Hypothalamus (tissue), 51 donors: ENCODE measurements at regions not wholly inside any gene's neighbourhood (a gene's known extent, or its start where the extent isn't known, plus 50 kb on each side); places are given as distances from the start of the nearest gene placed in this dataset.

Experiments used
- DNase-seq, 51 donors: peaks; one replicate each; lab custom pipeline; 2025; lab: John Stamatoyannopoulos, UW

DNA sequence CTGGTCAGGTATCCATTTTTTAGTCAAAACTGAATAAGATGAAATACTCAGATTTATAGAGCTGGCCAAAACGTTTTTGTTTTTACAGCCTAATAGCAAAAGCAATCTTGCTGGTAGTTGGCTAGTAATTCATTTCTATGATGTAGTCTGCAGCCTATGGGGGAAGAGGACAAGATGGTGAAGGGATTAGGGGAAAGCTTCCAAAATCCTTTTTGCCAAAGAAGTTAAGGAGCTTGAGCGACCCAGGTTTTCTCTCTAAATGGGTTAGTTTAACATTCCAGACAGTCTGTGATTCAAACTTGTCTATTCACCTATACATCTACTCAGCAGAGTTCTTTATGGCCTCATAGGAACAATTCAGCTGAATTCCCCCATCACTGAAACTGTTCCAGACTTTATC is 89.8 kb upstream of the SPRY1 start:
- DNase-seq, result no peak

GRCh38 chr4:123308667-123309066 is 87.9 kb upstream of the SPRY1 start:
- no peak for DNase-seq

GRCh38 chr4:123312116-123312515 is 84.5 kb upstream of the SPRY1 start:
- no peak for DNase-seq

GRCh38 chr4:123312951-123313592 is 83.5 kb upstream of the SPRY1 start:
- DNase-seq, result no peak

GRCh38 chr4:123315617-123316016 is 81.0 kb upstream of the SPRY1 start:
- no peak for DNase-seq

GRCh38 chr4:123317211-123317610 is 79.4 kb upstream of the SPRY1 start:
- no peak for DNase-seq

DNA sequence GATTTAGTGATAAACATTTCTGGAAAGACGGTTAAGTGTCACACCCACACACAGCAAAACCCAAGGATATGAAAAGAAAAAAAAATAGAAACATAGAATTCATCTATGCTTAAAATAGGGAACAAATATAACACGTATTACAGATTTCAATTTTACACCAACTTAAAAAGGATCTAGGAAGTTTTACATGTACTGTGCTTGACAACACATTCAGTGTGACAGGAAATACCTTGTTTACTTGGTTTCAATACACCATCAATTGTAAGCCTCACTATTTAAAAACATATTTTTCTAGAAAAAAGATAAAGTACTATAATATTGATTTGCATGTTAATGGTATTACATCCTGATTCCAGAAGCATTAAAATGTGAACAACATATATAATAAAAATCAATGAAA is 77.0 kb upstream of the SPRY1 start:
- DNase-seq, result no peak

- no peak for DNase-seq
These were observed 72.6 kb upstream of the SPRY1 start for GRCh38 chr4:123323998-123324397.

DNA sequence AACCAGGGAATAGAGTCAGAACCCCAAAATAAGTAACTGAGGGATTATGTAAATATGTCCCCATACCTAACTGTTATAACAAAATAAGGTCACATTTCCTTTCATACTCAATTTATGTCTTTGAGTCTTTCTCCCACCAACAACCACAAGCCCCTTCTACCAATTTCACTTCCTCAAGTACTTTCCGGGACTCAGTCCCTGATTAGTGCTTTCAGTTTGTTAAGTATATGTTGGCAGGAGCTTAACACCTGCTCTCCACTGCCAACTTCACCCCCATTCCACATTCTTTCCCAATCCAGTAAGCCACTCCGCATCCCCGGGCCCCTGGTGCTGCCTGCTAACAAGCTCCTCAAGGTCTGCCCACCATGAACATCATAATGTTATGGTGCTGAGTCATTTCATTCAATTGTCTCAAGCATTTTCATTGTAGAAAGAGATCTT is 71.3 kb upstream of the SPRY1 start:
- no peak for DNase-seq

- no peak for DNase-seq
These were observed 69.2 kb upstream of the SPRY1 start for GRCh38 chr4:123327346-123327745.

GRCh38 chr4:123327846-123328429 is 68.7 kb upstream of the SPRY1 start:
- no peak for DNase-seq

GRCh38 chr4:123338715-123339114 is 57.9 kb upstream of the SPRY1 start:
- DNase-seq, result no peak

- no peak for DNase-seq
These were observed 56.9 kb upstream of the SPRY1 start for GRCh38 chr4:123339507-123340380.

DNA sequence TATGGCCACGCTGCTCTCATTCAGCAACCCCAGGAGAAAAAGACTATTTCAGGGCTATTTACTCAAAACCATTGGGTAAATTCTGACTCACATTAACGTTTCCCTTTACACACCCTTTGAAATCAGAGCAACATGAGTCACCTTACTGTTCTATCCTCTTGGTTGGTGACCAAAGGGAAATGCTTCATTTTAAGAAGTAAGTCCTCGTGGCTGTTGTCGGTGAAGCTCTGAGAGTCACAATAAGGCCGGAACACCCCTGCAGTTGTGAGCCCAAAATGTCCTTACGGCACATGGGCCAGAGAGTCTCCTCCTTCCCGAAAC is 56.3 kb upstream of the SPRY1 start:
- DNase-seq, result no peak

- DNase-seq, result no peak
These were observed 54.1 kb upstream of the SPRY1 start for GRCh38 chr4:123342498-123342897.

DNA sequence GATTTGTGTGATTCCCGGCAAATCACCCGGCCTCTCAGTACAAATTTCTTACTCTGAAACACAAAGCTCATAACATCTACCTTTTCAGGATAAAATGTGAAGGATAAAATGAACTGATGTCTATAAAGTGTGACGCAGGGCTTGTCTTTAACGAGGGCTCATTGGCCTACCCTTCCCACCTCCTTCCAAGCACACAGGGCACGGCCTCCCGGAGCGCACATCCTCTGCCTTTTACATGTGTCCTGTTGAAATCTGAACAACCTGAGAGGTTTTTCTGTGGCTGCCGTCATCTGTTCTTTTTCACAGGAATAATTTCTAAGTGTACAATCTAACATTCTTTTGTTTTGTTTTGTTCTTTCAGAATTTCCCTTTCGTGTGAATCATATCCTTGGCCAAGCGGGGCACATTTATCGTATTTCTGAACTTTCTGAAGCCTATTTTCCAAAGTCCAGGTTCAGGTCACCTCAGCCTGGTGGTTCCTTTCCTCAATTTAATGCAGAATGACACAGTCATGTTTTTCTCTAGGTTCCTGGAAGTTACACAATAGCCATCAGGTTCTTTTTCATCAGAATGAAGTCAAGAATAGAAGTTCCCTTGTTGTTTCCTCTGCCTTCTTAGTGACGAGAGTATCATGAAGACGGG is 53.1 kb upstream of the SPRY1 start:
- no peak for DNase-seq

DNA sequence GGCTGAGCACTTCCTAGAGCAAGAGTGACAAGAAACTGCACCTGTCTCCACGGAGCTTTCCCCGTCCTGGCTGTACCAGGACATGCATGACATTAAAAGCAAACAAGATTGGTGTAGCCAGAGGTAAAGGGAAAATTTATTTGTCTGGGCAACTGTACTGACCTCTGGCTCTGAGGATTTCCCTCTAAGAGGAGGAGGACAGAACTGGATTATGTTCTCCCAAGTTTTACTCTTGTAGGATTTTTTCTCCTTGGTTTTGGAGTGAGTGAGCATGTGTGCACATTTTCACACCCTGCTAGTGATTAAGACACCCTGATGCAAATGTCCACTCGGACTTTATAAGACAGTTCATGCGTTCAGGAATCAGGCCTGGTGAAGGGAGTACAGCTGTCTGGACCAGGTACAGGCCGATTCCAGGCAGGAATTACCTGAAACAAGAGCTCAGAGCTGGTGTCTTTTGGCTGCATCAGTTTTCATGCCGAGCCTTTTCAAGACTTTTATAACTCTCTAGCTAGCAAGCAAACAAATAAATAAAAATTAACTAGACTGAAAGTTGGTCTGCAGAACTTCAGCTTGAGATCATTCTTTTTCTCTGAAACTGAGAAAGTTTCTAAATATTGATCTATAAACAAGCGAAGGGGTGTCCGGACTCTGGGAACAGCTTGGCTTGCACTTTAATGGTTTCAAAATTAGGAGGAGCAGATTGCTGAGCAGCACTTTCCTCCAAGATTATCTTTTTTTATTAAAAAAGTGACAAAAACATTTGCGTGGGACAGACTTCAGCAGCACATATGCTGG is 51.3 kb upstream of the SPRY1 start:
- no peak for DNase-seq

DNA sequence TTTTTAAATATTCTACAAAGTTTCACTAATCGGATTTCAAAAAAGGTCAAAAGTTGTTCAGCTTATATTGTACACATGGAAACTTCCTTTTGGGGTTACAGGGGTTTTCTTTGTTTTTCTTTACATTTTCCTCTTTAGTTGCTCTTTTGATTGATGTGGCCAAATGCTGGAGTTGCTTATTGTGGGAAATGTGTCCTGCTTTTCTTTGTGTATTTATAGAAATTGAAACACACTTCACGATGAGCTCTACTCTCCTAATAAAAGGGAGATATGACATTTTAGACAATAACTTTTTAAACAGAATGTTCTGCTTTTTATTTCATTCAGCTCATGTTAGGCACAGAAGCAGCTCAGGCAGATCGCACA is 50.7 kb upstream of the SPRY1 start:
- no peak for DNase-seq

- no peak for DNase-seq
These were observed 50.2 kb upstream of the SPRY1 start for GRCh38 chr4:123346330-123346940.
